B cell (primary cell): ENCODE measurements at regions not wholly inside any gene's neighbourhood (a gene's known extent, or its start where the extent isn't known, plus 50 kb on each side); places are given as distances from the start of the nearest gene placed in this dataset.

ENCODE experiments used
- ATAC-seq: fragments of 200-7000 bp; cut with Tn5 transposase; one replicate; pipeline ENCODE4 v1.10.0; 2021; ENCODE audit warnings: low read depth, mild to moderate bottlenecking, moderate number of reproducible peaks, moderate library complexity
- CTCF ChIA-PET: fragments of 350-600 bp; sonication (Branson Sonifier 250); formaldehyde crosslinking; loops from one replicate; lab custom pipeline; 2021; ENCODE audit warnings: antibody characterized with exemption, inconsistent platforms; lab: Charles Lee
- POLR2A ChIA-PET: fragments of 350-600 bp; sonication (Branson Sonifier 250); formaldehyde crosslinking; loops from one replicate; lab custom pipeline; 2021; ENCODE audit warnings: antibody characterized with exemption; lab: Charles Lee
- DNase-seq: peaks from one replicate; pipeline ENCODE4 v3.0.0; 2013
- H2AFZ ChIP-seq: 2 replicates; pipeline ENCODE4 v1.6.1; 2012; ENCODE audit warnings: mild to moderate bottlenecking, low read depth, low read length; ENCODE audit not compliant: insufficient read depth, poor library complexity, severe bottlenecking
- H3K27ac ChIP-seq, 2 donors: 1 replicate in 1 of 2; 2 replicates in 1 of 2; pipeline ENCODE4 v1.5.1; 2012 to 2013; ENCODE audit warnings: low read length in 2 of 2, mild to moderate bottlenecking in 2 of 2, moderate library complexity in 1 of 2
- H3K27me3 ChIP-seq, 4 experiments: fragments of 200-600 bp in 1 of 4; sonication (generic) in 1 of 4; replicated peaks in 1 of 4; 1 replicate in 2 of 4; 2 replicates in 2 of 4; pipeline versions ENCODE4 v1.6.1 to v1.7.0; 2013 to 2016; ENCODE audit warnings: low read length in 3 of 4, mild to moderate bottlenecking in 2 of 4, mixed read lengths in 1 of 4, moderate library complexity in 1 of 4; ENCODE audit not compliant: insufficient read depth in 4 of 4, control insufficient read depth in 3 of 4; ENCODE audit errors: control extremely low read depth in 1 of 4
- H3K36me3 ChIP-seq, 2 experiments: replicated peaks in 1 of 2; 1 replicate in 1 of 2; 2 replicates in 1 of 2; pipeline versions ENCODE4 v1.6.1 to v1.7.1; 2013; ENCODE audit warnings: low read length in 1 of 2; ENCODE audit not compliant: insufficient read depth in 2 of 2, control insufficient read depth in 1 of 2; ENCODE audit errors: control extremely low read depth in 1 of 2, extremely low read depth in 1 of 2
- H3K4me1 ChIP-seq, 2 donors: fragments of 200-600 bp in 1 of 2; sonication (generic) in 1 of 2; 1 replicate in 1 of 2; 2 replicates in 1 of 2; pipeline versions ENCODE4 v1.5.1 to v1.6.1; 2013 to 2017; ENCODE audit warnings: low read length in 2 of 2; ENCODE audit not compliant: control insufficient read depth in 2 of 2, insufficient read depth in 2 of 2
- H3K4me2 ChIP-seq: replicated peaks from 2 replicates; pipeline ENCODE3; 2012; ENCODE audit warnings: mild to moderate bottlenecking, low read depth, low read length; ENCODE audit not compliant: poor library complexity, severe bottlenecking
- H3K4me3 ChIP-seq, 5 experiments: fragments of 200-600 bp in 1 of 5; sonication (generic) in 1 of 5; 1 replicate in 3 of 5; 2 replicates in 2 of 5; pipeline versions ENCODE4 v1.5.1 to v1.7.0; 2011 to 2016; ENCODE audit warnings: low read length in 4 of 5, mild to moderate bottlenecking in 4 of 5, low read depth in 2 of 5, control low read depth in 1 of 5, moderate library complexity in 1 of 5; ENCODE audit not compliant: insufficient read depth in 1 of 5; ENCODE audit errors: control extremely low read depth in 1 of 5, extremely low read depth in 1 of 5
- H3K79me2 ChIP-seq: fragments of 200-600 bp; sonication (generic); one replicate; pipeline ENCODE4 v1.6.0; 2016; ENCODE audit warnings: low read length; ENCODE audit not compliant: control insufficient read depth, insufficient read depth
- H3K9ac ChIP-seq: fragments of 200-600 bp; sonication (generic); 2 replicates; pipeline ENCODE4 v1.6.1; 2017; ENCODE audit warnings: mild to moderate bottlenecking, low read length, moderate library complexity
- H3K9me3 ChIP-seq, 3 donors: one replicate each; pipeline versions ENCODE4 v1.6.1 to v1.7.1; 2013; ENCODE audit warnings: low read length in 2 of 3; ENCODE audit not compliant: control insufficient read depth in 2 of 3, insufficient read depth in 1 of 3; ENCODE audit errors: control extremely low read depth in 1 of 3
- H4K20me1 ChIP-seq: 2 replicates; pipeline ENCODE4 v1.6.0; 2012; ENCODE audit warnings: mild to moderate bottlenecking, low read length; ENCODE audit not compliant: insufficient read depth, control insufficient read depth, poor library complexity, severe bottlenecking
- H3K27ac Mint-ChIP-seq: one replicate; pipeline ENCODE4 v1.8.0; 2021; ENCODE audit warnings: mixed read lengths
- H3K27me3 Mint-ChIP-seq: one replicate; pipeline ENCODE4 v1.8.0; 2021; ENCODE audit warnings: mixed read lengths
- H3K4me1 Mint-ChIP-seq: one replicate; pipeline ENCODE4 v1.8.0; 2021; ENCODE audit warnings: mixed read lengths
- H3K4me3 Mint-ChIP-seq: one replicate; pipeline ENCODE4 v1.8.0; 2021; ENCODE audit warnings: mixed read lengths
- H3K9me3 Mint-ChIP-seq: one replicate; pipeline ENCODE4 v1.8.0; 2022; ENCODE audit warnings: mixed read lengths; ENCODE audit not compliant: insufficient read depth
- EZH2 ChIP-seq: IDR thresholded peaks from 2 replicates; pipeline ENCODE4 v1.6.1; 2012; ENCODE audit warnings: borderline replicate concordance, low read depth, mild to moderate bottlenecking, moderate library complexity, low read length; ENCODE audit not compliant: insufficient read depth, poor library complexity, severe bottlenecking
- WGBS: methylation state at CpG from one replicate; pipeline ENCODE4 v1.1.5; 2013; ENCODE audit warnings: missing lambda C conversion rate; ENCODE audit not compliant: insufficient coverage; 5-methylcytosine and 5-hydroxymethylcytosine counted together
- intact Hi-C: fragments of 100-400 bp; cut with micrococcal nuclease; formaldehyde crosslinking; loops from one replicate; pipeline ENCODE4 v1.10.0; 2022
- TF ChIP-seq, protein P1 (sequence below): fragments of 200-600 bp; IDR thresholded peaks from one replicate; pipeline ENCODE4 v1.8.0; 2022; ENCODE audit warnings: antibody characterized with exemption, mild to moderate bottlenecking

DNA sequence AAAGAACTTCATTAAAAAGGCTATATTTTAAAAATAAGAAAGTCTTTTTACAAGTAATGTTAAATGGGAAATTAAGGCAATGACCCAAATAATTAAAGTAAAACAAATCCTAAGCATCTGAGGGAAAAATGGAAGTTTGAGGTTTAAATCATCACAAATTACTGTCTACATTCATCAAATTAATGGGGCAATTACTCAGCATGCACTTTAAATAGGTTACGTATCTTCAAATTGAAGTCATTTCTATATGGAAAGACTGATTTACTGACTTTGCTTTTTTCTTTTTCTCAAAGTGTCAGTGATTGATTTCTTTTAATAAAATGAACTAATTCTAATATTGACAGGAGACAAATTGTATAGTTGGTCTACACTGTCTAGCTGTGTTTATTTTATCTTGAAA is 1452.3 kb downstream of the NCAM2 start:
- DNase-seq (no peak), ATAC-seq (no peak)
- no peaks in the 10 kb centered on the region for H3K36me3 ChIP-seq
- Mint-ChIP-seq H3K9me3 (no peaks in the 10 kb centered on the region), H3K4me1 (no peaks in the 10 kb centered on the region), H3K27ac (no peak overlapping the region), H3K4me3 (no peak overlapping the region), H3K27me3 (no peaks in the 10 kb centered on the region)
- CTCF ChIA-PET = interaction anchor here (1.3 kb wide), 1 partner anchor 9 kb away, joined by 3 read pairs; no protein-coding TSS in a partner anchor
- H3K27me3 ChIP-seq = no peaks in the 10 kb centered on the region
- POLR2A ChIA-PET = no interaction called here
- no peaks in the 10 kb centered on the region for H4K20me1 ChIP-seq
- TF ChIP-seq, protein P1, sequence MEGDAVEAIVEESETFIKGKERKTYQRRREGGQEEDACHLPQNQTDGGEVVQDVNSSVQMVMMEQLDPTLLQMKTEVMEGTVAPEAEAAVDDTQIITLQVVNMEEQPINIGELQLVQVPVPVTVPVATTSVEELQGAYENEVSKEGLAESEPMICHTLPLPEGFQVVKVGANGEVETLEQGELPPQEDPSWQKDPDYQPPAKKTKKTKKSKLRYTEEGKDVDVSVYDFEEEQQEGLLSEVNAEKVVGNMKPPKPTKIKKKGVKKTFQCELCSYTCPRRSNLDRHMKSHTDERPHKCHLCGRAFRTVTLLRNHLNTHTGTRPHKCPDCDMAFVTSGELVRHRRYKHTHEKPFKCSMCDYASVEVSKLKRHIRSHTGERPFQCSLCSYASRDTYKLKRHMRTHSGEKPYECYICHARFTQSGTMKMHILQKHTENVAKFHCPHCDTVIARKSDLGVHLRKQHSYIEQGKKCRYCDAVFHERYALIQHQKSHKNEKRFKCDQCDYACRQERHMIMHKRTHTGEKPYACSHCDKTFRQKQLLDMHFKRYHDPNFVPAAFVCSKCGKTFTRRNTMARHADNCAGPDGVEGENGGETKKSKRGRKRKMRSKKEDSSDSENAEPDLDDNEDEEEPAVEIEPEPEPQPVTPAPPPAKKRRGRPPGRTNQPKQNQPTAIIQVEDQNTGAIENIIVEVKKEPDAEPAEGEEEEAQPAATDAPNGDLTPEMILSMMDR = no peak
- no peak for TF ChIP-seq EZH2
- H3K4me2 ChIP-seq = no peak overlapping the region
- no peak overlapping the region for H3K9ac ChIP-seq
- H3K4me3 ChIP-seq = no peak overlapping the region
- no CpG with 5 or more reads among the region's 1 CpG for WGBS
- intact Hi-C loops = no loop called here
- no peaks in the 10 kb centered on the region for H3K4me1 ChIP-seq
- no peak overlapping the region for H2AFZ ChIP-seq
- H3K27ac ChIP-seq = no peak overlapping the region
- H3K79me2 ChIP-seq = no peaks in the 10 kb centered on the region
- no peaks in the 10 kb centered on the region for H3K9me3 ChIP-seq

DNA sequence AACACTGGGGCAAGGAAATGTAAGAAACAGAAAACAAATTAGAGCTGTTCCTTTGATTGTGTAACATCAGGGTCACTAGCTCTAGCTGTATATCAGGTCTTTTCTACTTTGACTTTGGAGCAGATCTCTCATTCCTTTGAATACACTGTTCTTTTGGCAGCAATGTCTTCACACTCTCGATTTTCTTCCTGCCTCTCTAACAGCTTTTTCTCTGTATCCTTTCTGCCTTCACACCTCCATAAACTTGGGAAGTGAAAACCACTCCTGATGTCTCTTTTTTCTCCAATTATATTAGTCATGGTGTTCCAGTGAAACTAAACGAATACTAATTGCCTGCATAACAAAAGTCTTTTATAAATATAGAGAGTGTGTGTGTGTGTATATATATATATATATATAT is 1458.0 kb downstream of the NCAM2 start:
- no peak overlapping the region for H3K9ac ChIP-seq
- H3K27ac Mint-ChIP-seq = no peak overlapping the region
- ATAC-seq (no peak), DNase-seq (no peak)
- intact Hi-C loops = no loop called here
- H3K4me1 ChIP-seq = no peaks in the 10 kb centered on the region
- ChIA-PET CTCF (no interaction called here), POLR2A (no interaction called here)
- no peak overlapping the region for H3K4me2 ChIP-seq
- H3K4me3 Mint-ChIP-seq = no peak overlapping the region
- no peaks in the 10 kb centered on the region for H3K36me3 ChIP-seq
- no peaks in the 10 kb centered on the region for H3K27me3 Mint-ChIP-seq
- TF ChIP-seq EZH2 = no peak
- TF ChIP-seq, protein P1 = no peak
- no CpG with 5 or more reads among the region's 2 CpGs for WGBS
- no peaks in the 10 kb centered on the region for H3K79me2 ChIP-seq
- H3K27me3 ChIP-seq = no peaks in the 10 kb centered on the region
- no peak overlapping the region for H3K27ac ChIP-seq
- H3K9me3 Mint-ChIP-seq = peaks cover 3% of the 10 kb centered on the region
- no peaks in the 10 kb centered on the region for H4K20me1 ChIP-seq
- H3K9me3 ChIP-seq = no peaks in the 10 kb centered on the region
- H3K4me3 ChIP-seq = no peak overlapping the region
- no peak overlapping the region for H2AFZ ChIP-seq
- H3K4me1 Mint-ChIP-seq = no peaks in the 10 kb centered on the region
